ENCODE measurements at regions not wholly inside any gene's neighbourhood (a gene's known extent, or its start where the extent isn't known, plus 50 kb on each side); places are given as distances from the start of the nearest gene placed in this dataset.

DNA sequence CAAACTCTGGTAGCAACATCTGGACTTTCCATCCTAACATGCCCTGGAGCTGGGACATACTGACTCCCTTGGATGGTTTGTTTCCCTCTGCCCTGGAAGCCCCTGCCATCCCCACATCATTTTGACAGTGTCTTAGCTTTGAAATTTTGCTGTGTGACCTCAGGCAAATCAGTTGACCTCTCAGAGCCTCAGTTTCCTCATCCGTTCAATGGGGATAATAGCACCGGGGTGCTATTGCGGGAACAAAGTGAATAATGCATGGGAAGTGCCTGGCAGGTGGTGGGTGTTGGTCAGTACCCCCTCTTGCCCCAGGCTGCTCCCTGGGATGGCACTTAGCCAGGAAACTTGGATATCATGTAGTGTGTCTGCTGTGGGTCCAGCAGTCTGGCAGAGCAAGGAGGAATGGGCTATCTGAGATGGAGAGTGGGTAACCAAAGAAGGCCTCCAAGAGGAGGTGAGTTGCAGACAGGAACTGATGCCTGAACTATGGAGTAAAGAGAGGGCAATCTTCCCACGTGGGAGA is 88.6 kb downstream of the MRPL14 start:
- no peak for TF ChIP-seq TAF1 (IDR thresholded peaks at IDR 0.05; ENCODE audit: borderline replicate concordance, low read depth, low read length)
- TF ChIP-seq CTCF (IDR thresholded peaks at IDR 0.05) = no peak
- TF ChIP-seq RFX5 (IDR thresholded peaks at IDR 0.05; ENCODE audit: low read length) = no peak
- TF ChIP-seq RAD21 (IDR thresholded peaks at IDR 0.05; ENCODE audit: low read length) = no peak

Measured in SK-N-SH (cell line).